Hepatocyte (in vitro differentiated cells): ENCODE measurements at regions not wholly inside any gene's neighbourhood (a gene's known extent, or its start where the extent isn't known, plus 50 kb on each side); places are given as distances from the start of the nearest gene placed in this dataset.
A peak's percentile ranks its signal among the peaks of the same experiment; 100 is the strongest.

Experiments
- DNase-seq: peaks from one replicate; pipeline ENCODE4 v3.0.0-alpha.2; 2016; ENCODE audit warnings: low spot score
- H2AFZ ChIP-seq: fragments of 200-600 bp; sonication (generic); 2 replicates; pipeline ENCODE4 v1.6.0; 2016; ENCODE audit warnings: antibody characterized with exemption, mild to moderate bottlenecking
- H3K27ac ChIP-seq: fragments of 200-600 bp; sonication (generic); 2 replicates; pipeline ENCODE4 v1.5.1; 2016; ENCODE audit warnings: mild to moderate bottlenecking
- H3K27me3 ChIP-seq: fragments of 200-600 bp; sonication (generic); 2 replicates; pipeline ENCODE4 v1.6.1; 2016
- H3K36me3 ChIP-seq: fragments of 200-600 bp; sonication (generic); replicated peaks from 2 replicates; pipeline ENCODE4 v1.5.1; 2016; ENCODE audit warnings: low read depth; ENCODE audit not compliant: insufficient read depth
- H3K4me1 ChIP-seq: fragments of 200-600 bp; sonication (generic); 2 replicates; pipeline ENCODE4 v1.5.1; 2016; ENCODE audit warnings: mild to moderate bottlenecking, moderate library complexity; ENCODE audit not compliant: insufficient read depth
- H3K4me2 ChIP-seq: fragments of 200-600 bp; sonication (generic); 2 replicates; pipeline ENCODE4 v1.6.0; 2016
- H3K4me3 ChIP-seq: fragments of 200-600 bp; sonication (generic); 2 replicates; pipeline ENCODE4 v1.5.1; 2016; ENCODE audit warnings: mild to moderate bottlenecking
- H3K79me2 ChIP-seq: fragments of 200-600 bp; sonication (generic); 2 replicates; pipeline ENCODE4 v1.6.0; 2017; ENCODE audit warnings: mild to moderate bottlenecking
- H3K9me2 ChIP-seq: fragments of 200-600 bp; sonication (generic); replicated peaks from 2 replicates; pipeline ENCODE4 v1.6.0; 2017; ENCODE audit warnings: mild to moderate bottlenecking; ENCODE audit not compliant: insufficient read depth
- H3K9me3 ChIP-seq: fragments of 200-600 bp; sonication (generic); 2 replicates; pipeline ENCODE4 v1.5.1; 2016; ENCODE audit warnings: low read depth, mild to moderate bottlenecking
- H4K20me1 ChIP-seq: fragments of 200-600 bp; sonication (generic); 2 replicates; pipeline ENCODE4 v1.6.0; 2016; ENCODE audit warnings: mild to moderate bottlenecking; ENCODE audit not compliant: insufficient read depth, poor library complexity, severe bottlenecking
- CTCF ChIP-seq: fragments of 200-600 bp; sonication (generic); IDR thresholded peaks from 2 replicates; pipeline ENCODE4 v1.5.1; 2016; ENCODE audit warnings: antibody characterized with exemption, mild to moderate bottlenecking; ENCODE audit not compliant: poor library complexity
- EZH2 ChIP-seq: fragments of 200-600 bp; sonication (generic); IDR thresholded peaks from 2 replicates; pipeline ENCODE4 v1.6.1; 2016; ENCODE audit warnings: antibody characterized with exemption, mild to moderate bottlenecking, borderline replicate concordance
- EZH2phosphoT487 ChIP-seq: fragments of 200-600 bp; sonication (generic); IDR thresholded peaks from one replicate; pipeline ENCODE4 v1.6.1; 2018; ENCODE audit warnings: antibody characterized with exemption, mild to moderate bottlenecking, low read depth, moderate library complexity; ENCODE audit not compliant: unreplicated experiment, severe bottlenecking
- WGBS: methylation state at CpG from one replicate; pipeline ENCODE4 v1.1.6; 2016; ENCODE audit warnings: low lambda C conversion rate; ENCODE audit errors: missing lambda C conversion rate; 5-methylcytosine and 5-hydroxymethylcytosine counted together

- Histone ChIP-seq H4K20me1 (no peaks in the 10 kb centered on the region), H3K4me1 (no peaks in the 10 kb centered on the region), H3K9me2 (no peaks in the 10 kb centered on the region), H3K79me2 (no peaks in the 10 kb centered on the region), H3K4me2 (no peak overlapping the region), H3K27ac (no peak overlapping the region), H3K36me3 (no peaks in the 10 kb centered on the region), H3K9me3 (no peaks in the 10 kb centered on the region), H2AFZ (no peak overlapping the region), H3K27me3 (no peaks in the 10 kb centered on the region), H3K4me3 (no peak overlapping the region)
- TF ChIP-seq EZH2 (no peak), CTCF (no peak), EZH2phosphoT487 (no peak)
- WGBS: 92% methylated on average over 10 of the region's 10 CpGs
- DNase-seq: no peak
Measured at GRCh38 chr21:20545454-20545853, 452.8 kb upstream of the NCAM2 start.

- Histone ChIP-seq H3K27ac (no peak overlapping the region), H3K9me3 (no peaks in the 10 kb centered on the region), H3K9me2 (no peaks in the 10 kb centered on the region), H2AFZ (no peak overlapping the region), H3K4me3 (no peak overlapping the region), H3K4me1 (no peaks in the 10 kb centered on the region), H3K79me2 (no peaks in the 10 kb centered on the region), H3K36me3 (no peaks in the 10 kb centered on the region), H4K20me1 (no peaks in the 10 kb centered on the region), H3K27me3 (no peaks in the 10 kb centered on the region), H3K4me2 (no peak overlapping the region)
- 62% methylated on average over 1 of the region's 1 CpG for WGBS
- peak; percentile 8 for DNase-seq
- TF ChIP-seq EZH2phosphoT487 (no peak), CTCF (no peak), EZH2 (no peak)
Measured at GRCh38 chr21:20551939-20552338, 446.3 kb upstream of the NCAM2 start.

- no peaks in the 10 kb centered on the region for H3K36me3 ChIP-seq
- no peaks in the 10 kb centered on the region for H3K4me1 ChIP-seq
- no peaks in the 10 kb centered on the region for H3K9me3 ChIP-seq
- H4K20me1 ChIP-seq: no peaks in the 10 kb centered on the region
- no peaks in the 10 kb centered on the region for H3K79me2 ChIP-seq
- H3K27ac ChIP-seq: no peak overlapping the region
- H3K27me3 ChIP-seq: no peaks in the 10 kb centered on the region
- DNase-seq: no peak
- 91% methylated on average over 3 of the region's 3 CpGs for WGBS
- H3K9me2 ChIP-seq: no peaks in the 10 kb centered on the region
- TF ChIP-seq EZH2phosphoT487 (no peak), EZH2 (no peak), CTCF (no peak)
- no peak overlapping the region for H3K4me3 ChIP-seq
- H3K4me2 ChIP-seq: no peak overlapping the region
- H2AFZ ChIP-seq: no peak overlapping the region
Measured at GRCh38 chr21:20554785-20555184, 443.4 kb upstream of the NCAM2 start.

GRCh38 chr21:20570824-20571232 lies 427.4 kb upstream of the NCAM2 start:
- WGBS: 41% methylated on average over 2 of the region's 2 CpGs
- TF ChIP-seq EZH2 (no peak), CTCF (peak; percentile 19)
- Histone ChIP-seq H2AFZ (no peak overlapping the region), H3K4me3 (no peak overlapping the region), H3K9me2 (no peaks in the 10 kb centered on the region), H3K79me2 (no peaks in the 10 kb centered on the region), H4K20me1 (no peaks in the 10 kb centered on the region), H3K4me2 (no peak overlapping the region), H3K9me3 (no peaks in the 10 kb centered on the region), H3K27me3 (no peaks in the 10 kb centered on the region), H3K36me3 (no peaks in the 10 kb centered on the region), H3K27ac (no peak overlapping the region), H3K4me1 (no peaks in the 10 kb centered on the region)
- DNase-seq: peak; percentile 4
